Esophagus muscularis mucosa (tissue), 4 donors: ENCODE measurements at regions not wholly inside any gene's neighbourhood (a gene's known extent, or its start where the extent isn't known, plus 50 kb on each side); places are given as distances from the start of the nearest gene placed in this dataset.

Source experiments
- DNase-seq: peaks from one replicate; pipeline ENCODE4 v3.0.0-alpha.2; 2017; ENCODE audit errors: extremely low spot score
- H3K27ac ChIP-seq, 4 donors: fragments of 200-600 bp; sonication (generic); replicated peaks in 1 of 4; 1 replicate in 3 of 4; 2 replicates in 1 of 4; pipeline ENCODE4 v1.5.1; 2016 to 2019; ENCODE audit warnings: mild to moderate bottlenecking in 1 of 4
- H3K27me3 ChIP-seq, 4 donors: fragments of 200-600 bp; sonication (generic); one replicate each; pipeline versions ENCODE4 v1.5.1 to v1.6.0; 2016 to 2019
- H3K36me3 ChIP-seq, 4 donors: fragments of 200-600 bp; sonication (generic); one replicate each; pipeline ENCODE4 v1.5.1; 2016 to 2019
- H3K4me1 ChIP-seq, 4 donors: fragments of 200-600 bp; sonication (generic); one replicate each; pipeline ENCODE4 v1.5.1; 2016 to 2019
- H3K4me3 ChIP-seq, 4 donors: fragments of 200-600 bp; sonication (generic); 1 replicate in 2 of 4; 2 replicates in 2 of 4; pipeline ENCODE4 v1.5.1; 2016 to 2019; ENCODE audit warnings: mild to moderate bottlenecking in 4 of 4, moderate library complexity in 1 of 4
- H3K9me3 ChIP-seq, 4 donors: fragments of 200-600 bp; sonication (generic); 1 replicate in 3 of 4; 2 replicates in 1 of 4; pipeline ENCODE4 v1.5.1; 2016 to 2019
- EP300 ChIP-seq: sonication (generic); formaldehyde crosslinking; IDR thresholded peaks from one replicate; pipeline ENCODE4 v1.6.1; 2017; ENCODE audit warnings: antibody characterized with exemption
- POLR2A ChIP-seq: fragments of 450-650 bp; IDR thresholded peaks from one replicate; pipeline ENCODE4 v1.6.1; 2017; ENCODE audit warnings: antibody characterized with exemption, moderate library complexity, mild to moderate bottlenecking, low read depth
- POLR2AphosphoS5 ChIP-seq, 2 donors: sonication (generic); formaldehyde crosslinking; IDR thresholded peaks; one replicate each; pipeline ENCODE4 v1.6.1; 2017; ENCODE audit warnings: antibody characterized with exemption in 2 of 2
- WGBS: methylation state at CpG from one replicate; pipeline ENCODE4 v1.1.5; 2018; 5-methylcytosine and 5-hydroxymethylcytosine counted together
- intact Hi-C: fragments of 100-400 bp; cut with DNase I; formaldehyde crosslinking; loops from one replicate; pipeline ENCODE4 v1.15.1; 2023
- TF ChIP-seq, protein P1 (sequence below), 3 experiments: fragments of 200-600 bp in 2 of 3; fragments of 450-650 bp in 1 of 3; sonication (generic) in 2 of 3; IDR thresholded peaks; one replicate each; pipeline ENCODE4 v1.5.1; 2017 to 2019; ENCODE audit warnings: antibody characterized with exemption in 3 of 3, mild to moderate bottlenecking in 2 of 3, moderate library complexity in 1 of 3

DNA sequence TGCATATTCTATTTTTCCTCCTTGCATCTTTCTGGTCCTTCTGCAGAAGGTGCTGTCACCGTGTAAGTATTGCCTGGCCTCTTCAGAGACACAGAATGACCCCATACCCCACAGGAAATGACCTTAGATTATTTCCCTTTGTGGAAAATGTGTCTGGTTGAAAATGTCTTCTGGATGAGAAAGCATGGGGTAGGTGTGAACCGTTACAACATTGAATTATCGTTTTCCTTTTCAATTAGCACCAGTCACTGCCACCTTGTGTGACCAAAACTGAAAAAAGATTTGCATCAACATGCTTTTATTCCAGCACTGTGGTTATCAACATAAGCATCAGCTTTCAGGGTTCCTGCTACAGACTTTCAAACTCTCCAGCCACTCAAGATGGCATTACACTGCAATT lies 58.0 kb upstream of the CELF2 start:
- no peaks in the 10 kb centered on the region for H3K27me3 ChIP-seq
- intact Hi-C loops: no loop called here
- H3K4me3 ChIP-seq: no peak overlapping the region
- peak; percentile 29 for DNase-seq
- TF ChIP-seq POLR2A: no peak
- TF ChIP-seq, protein P1, sequence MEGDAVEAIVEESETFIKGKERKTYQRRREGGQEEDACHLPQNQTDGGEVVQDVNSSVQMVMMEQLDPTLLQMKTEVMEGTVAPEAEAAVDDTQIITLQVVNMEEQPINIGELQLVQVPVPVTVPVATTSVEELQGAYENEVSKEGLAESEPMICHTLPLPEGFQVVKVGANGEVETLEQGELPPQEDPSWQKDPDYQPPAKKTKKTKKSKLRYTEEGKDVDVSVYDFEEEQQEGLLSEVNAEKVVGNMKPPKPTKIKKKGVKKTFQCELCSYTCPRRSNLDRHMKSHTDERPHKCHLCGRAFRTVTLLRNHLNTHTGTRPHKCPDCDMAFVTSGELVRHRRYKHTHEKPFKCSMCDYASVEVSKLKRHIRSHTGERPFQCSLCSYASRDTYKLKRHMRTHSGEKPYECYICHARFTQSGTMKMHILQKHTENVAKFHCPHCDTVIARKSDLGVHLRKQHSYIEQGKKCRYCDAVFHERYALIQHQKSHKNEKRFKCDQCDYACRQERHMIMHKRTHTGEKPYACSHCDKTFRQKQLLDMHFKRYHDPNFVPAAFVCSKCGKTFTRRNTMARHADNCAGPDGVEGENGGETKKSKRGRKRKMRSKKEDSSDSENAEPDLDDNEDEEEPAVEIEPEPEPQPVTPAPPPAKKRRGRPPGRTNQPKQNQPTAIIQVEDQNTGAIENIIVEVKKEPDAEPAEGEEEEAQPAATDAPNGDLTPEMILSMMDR (IDR thresholded peaks at IDR 0.05): no peak
- TF ChIP-seq POLR2AphosphoS5 (IDR thresholded peaks at IDR 0.05): no peak
- TF ChIP-seq EP300: no peak
- no peaks in the 10 kb centered on the region for H3K9me3 ChIP-seq
- peaks cover 0 to 7% (median 1%) of the 10 kb centered on the region in 4 donors for H3K4me1 ChIP-seq
- H3K27ac ChIP-seq: no peak overlapping the region
- WGBS: 92% methylated on average over 3 of the region's 3 CpGs
- no peaks in the 10 kb centered on the region for H3K36me3 ChIP-seq

DNA sequence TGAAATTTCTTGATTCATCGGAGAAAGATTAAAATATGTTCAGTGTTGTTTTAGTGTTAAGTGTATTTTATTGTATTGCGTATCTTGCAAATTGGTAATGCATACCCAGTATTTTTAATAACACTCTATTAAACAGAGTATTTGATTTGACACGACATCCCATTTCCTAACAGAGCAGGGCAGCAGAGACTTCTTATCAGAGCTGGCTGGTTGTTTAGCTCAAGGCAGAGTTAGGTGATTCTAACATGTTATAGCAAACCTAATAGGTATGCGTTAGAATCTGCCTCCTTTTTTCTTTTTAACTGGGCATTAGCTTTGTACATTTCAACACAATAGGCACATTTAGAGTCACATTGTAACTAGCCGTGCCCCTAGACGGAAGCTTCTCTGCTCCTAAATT lies 57.1 kb upstream of the CELF2 start:
- 89% methylated on average over 6 of the region's 6 CpGs for WGBS
- TF ChIP-seq POLR2A (no peak), POLR2AphosphoS5 (IDR thresholded peaks at IDR 0.05) (no peak), EP300 (no peak)
- TF ChIP-seq, protein P1 (IDR thresholded peaks at IDR 0.05): no peak
- Histone ChIP-seq H3K4me1 (peaks cover 0 to 7% (median 1%) of the 10 kb centered on the region in 4 donors), H3K27me3 (no peaks in the 10 kb centered on the region), H3K27ac (no peak overlapping the region), H3K4me3 (no peak overlapping the region), H3K36me3 (no peaks in the 10 kb centered on the region), H3K9me3 (no peaks in the 10 kb centered on the region)
- DNase-seq: no peak
- intact Hi-C loops: no loop called here

DNA sequence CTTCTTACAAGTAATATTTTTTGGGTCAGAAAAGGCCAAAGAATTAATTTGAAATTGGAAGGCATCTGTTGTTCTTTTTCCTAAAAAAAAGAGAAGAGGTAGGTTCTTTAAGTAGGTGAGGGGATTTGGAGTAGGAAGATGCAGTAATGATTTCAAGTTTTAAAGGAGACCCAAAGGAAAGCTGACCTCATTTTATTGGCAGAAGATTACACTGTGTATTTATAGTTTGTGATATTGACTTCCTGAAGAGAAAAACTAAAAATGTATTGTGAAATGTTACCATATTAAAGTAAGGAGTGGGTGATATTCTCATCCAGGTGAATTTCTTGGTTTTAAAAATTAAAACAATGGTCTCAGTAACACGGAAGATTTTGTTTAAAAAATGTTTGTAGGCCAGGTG lies 56.6 kb upstream of the CELF2 start:
- intact Hi-C loops: no loop called here

DNA sequence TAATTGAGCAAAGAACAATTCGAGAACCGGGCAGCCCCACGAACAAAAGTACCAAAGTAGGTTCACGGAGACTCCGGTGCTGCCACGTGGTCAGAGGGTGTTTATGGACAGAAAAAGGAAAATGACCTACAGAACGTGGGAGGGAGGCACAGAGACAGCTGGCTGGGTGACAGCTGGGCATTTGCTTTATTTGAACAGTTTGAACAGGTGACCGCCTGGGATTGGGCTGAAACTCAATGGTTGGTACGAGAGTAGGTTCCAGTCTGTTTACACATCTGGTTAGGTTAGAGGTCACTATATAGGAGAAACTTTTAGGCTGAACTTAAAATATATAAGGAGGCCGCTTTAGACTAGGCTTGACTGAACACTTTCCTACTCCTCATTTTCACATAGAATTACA lies 50.6 kb upstream of the CELF2 start:
- peaks cover 0 to 15% (median 11%) of the 10 kb centered on the region in 4 donors for H3K4me1 ChIP-seq
- WGBS: 93% methylated on average over 10 of the region's 10 CpGs
- no peaks in the 10 kb centered on the region for H3K27me3 ChIP-seq
- H3K27ac ChIP-seq: no peak overlapping the region
- TF ChIP-seq, protein P1 (IDR thresholded peaks at IDR 0.05): no peak
- no peak for TF ChIP-seq POLR2AphosphoS5 (IDR thresholded peaks at IDR 0.05)
- H3K4me3 ChIP-seq: no peak overlapping the region
- intact Hi-C loops: no loop called here
- no peaks in the 10 kb centered on the region for H3K36me3 ChIP-seq
- H3K9me3 ChIP-seq: no peaks in the 10 kb centered on the region
- no peak for DNase-seq

More for the DNA sequence above, 56.6 kb upstream of the CELF2 start:
- no peak for DNase-seq
- H3K4me1 ChIP-seq: peaks cover 0 to 4% (median 1%) of the 10 kb centered on the region in 4 donors
- H3K9me3 ChIP-seq: no peaks in the 10 kb centered on the region
- WGBS: 72% methylated on average over 1 of the region's 1 CpG
- TF ChIP-seq, protein P1 (IDR thresholded peaks at IDR 0.05): no peak
- TF ChIP-seq EP300: no peak
- no peak for TF ChIP-seq POLR2A
- no peak for TF ChIP-seq POLR2AphosphoS5 (IDR thresholded peaks at IDR 0.05)
- H3K4me3 ChIP-seq: no peak overlapping the region
- H3K36me3 ChIP-seq: no peaks in the 10 kb centered on the region
- H3K27me3 ChIP-seq: no peaks in the 10 kb centered on the region
- no peak overlapping the region for H3K27ac ChIP-seq

DNA sequence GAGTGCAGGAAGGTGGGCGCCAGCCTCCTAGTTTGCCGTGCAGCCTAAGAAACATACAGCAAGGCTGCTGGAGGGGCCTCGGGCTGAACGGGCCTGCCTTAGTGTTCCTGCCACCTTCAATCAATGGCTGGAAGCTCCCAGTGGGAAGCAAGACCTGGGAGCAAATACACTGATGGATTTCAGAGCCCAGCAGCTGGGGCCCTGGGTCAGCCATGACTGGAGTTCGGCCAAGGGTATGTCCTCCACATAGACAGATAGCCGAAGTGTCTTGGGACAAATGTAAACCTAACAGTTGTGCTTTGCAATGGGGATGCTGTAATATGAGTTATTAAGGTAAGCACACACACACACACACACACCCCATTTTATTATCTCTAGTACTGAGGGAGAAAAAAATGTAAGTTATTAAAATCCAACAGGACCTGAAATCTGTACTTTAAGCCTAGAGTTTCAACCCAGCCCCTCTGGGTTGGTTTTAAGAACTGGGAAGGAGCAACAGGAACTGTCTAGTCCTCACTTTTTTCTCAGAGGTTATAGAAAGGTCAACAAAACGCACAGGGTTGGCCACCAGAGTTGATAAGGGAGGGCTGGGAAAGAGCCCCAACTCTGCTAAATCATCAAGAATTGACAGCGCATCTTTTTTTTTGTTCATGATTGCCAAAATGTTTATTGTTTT lies 50.0 kb upstream of the CELF2 start:
- Histone ChIP-seq H3K27ac (no peak overlapping the region), H3K4me3 (no peak overlapping the region), H3K4me1 (peaks cover 0 to 15% (median 11%) of the 10 kb centered on the region in 4 donors), H3K27me3 (no peaks in the 10 kb centered on the region), H3K36me3 (no peaks in the 10 kb centered on the region), H3K9me3 (no peaks in the 10 kb centered on the region)
- intact Hi-C loops: no loop called here
- TF ChIP-seq POLR2A: no peak
- TF ChIP-seq EP300: no peak
- TF ChIP-seq POLR2AphosphoS5 (IDR thresholded peaks at IDR 0.05): no peak
- TF ChIP-seq, protein P1 (IDR thresholded peaks at IDR 0.05): no peak
- WGBS: 80% methylated on average over 8 of the region's 8 CpGs
- no peak for DNase-seq
